ENCODE measurements at regions not wholly inside any gene's neighbourhood (a gene's known extent, or its start where the extent isn't known, plus 50 kb on each side); places are given as distances from the start of the nearest gene placed in this dataset.

- Histone ChIP-seq H3K4me1 (ENCODE audit: control insufficient read depth in 3 of 3, insufficient read depth in 2 of 3, low read depth in 1 of 3, low read length in 2 of 3) (no peaks in the 10 kb centered on the region), H3K4me3 (ENCODE audit: low read depth in 1 of 3, low read length in 3 of 3) (no peak overlapping the region), H3K27ac (ENCODE audit: low read depth in 1 of 3, low read length in 2 of 3) (no peak overlapping the region), H3K27me3 (ENCODE audit: control insufficient read depth in 3 of 3, insufficient read depth in 3 of 3, low read length in 3 of 3) (no peaks in the 10 kb centered on the region), H3K9me3 (ENCODE audit: control insufficient read depth in 2 of 2, insufficient read depth in 1 of 2, low read depth in 1 of 2, low read length in 1 of 2) (peaks cover 2 to 49% of the 10 kb centered on the region in 2 donors), H3K36me3 (ENCODE audit: control insufficient read depth in 3 of 3, insufficient read depth in 2 of 3, low read depth in 1 of 3, low read length in 3 of 3) (no peaks in the 10 kb centered on the region)
- FAIRE-seq, result no peak
- no peak for DNase-seq
- WGBS, 3 donors, result 90 to 95% (median 94%) methylated on average over 7 of the region's 7 CpGs
Measured at GRCh38 chr3:75138345-75138744, 523.9 kb upstream of the CNTN3 start.

- WGBS, 3 donors, result 87 to 91% (median 90%) methylated on average over 8 of the region's 8 CpGs
- Histone ChIP-seq H3K36me3 (ENCODE audit: control insufficient read depth in 3 of 3, insufficient read depth in 2 of 3, low read depth in 1 of 3, low read length in 3 of 3) (no peaks in the 10 kb centered on the region), H3K27me3 (ENCODE audit: control insufficient read depth in 3 of 3, insufficient read depth in 3 of 3, low read length in 3 of 3) (no peaks in the 10 kb centered on the region), H3K4me3 (ENCODE audit: low read depth in 1 of 3, low read length in 3 of 3) (no peak overlapping the region), H3K27ac (ENCODE audit: low read depth in 1 of 3, low read length in 2 of 3) (no peak overlapping the region), H3K9me3 (ENCODE audit: control insufficient read depth in 2 of 2, insufficient read depth in 1 of 2, low read depth in 1 of 2, low read length in 1 of 2) (peaks cover 2 to 59% of the 10 kb centered on the region in 2 donors), H3K4me1 (ENCODE audit: control insufficient read depth in 3 of 3, insufficient read depth in 2 of 3, low read depth in 1 of 3, low read length in 2 of 3) (peaks cover 0 to 7% (median 0%) of the 10 kb centered on the region in 3 donors)
- no peak for FAIRE-seq
- DNase-seq, result peak; percentile 4 to 51
Measured at GRCh38 chr3:75140904-75141615, 523.1 kb upstream of the FRG2C start.

GRCh38 chr3:75144406-75144805 lies 519.7 kb upstream of the FRG2C start:
- DNase-seq, result peak; percentile 62 to 63
- Histone ChIP-seq H3K4me3 (ENCODE audit: low read depth in 1 of 3, low read length in 3 of 3) (no peak overlapping the region), H3K4me1 (ENCODE audit: control insufficient read depth in 3 of 3, insufficient read depth in 2 of 3, low read depth in 1 of 3, low read length in 2 of 3) (peaks cover 0 to 7% (median 0%) of the 10 kb centered on the region in 3 donors), H3K9me3 (ENCODE audit: control insufficient read depth in 2 of 2, insufficient read depth in 1 of 2, low read depth in 1 of 2, low read length in 1 of 2) (peaks cover 0 to 28% of the 10 kb centered on the region in 2 donors), H3K36me3 (ENCODE audit: control insufficient read depth in 3 of 3, insufficient read depth in 2 of 3, low read depth in 1 of 3, low read length in 3 of 3) (no peaks in the 10 kb centered on the region), H3K27me3 (ENCODE audit: control insufficient read depth in 3 of 3, insufficient read depth in 3 of 3, low read length in 3 of 3) (no peaks in the 10 kb centered on the region), H3K27ac (ENCODE audit: low read depth in 1 of 3, low read length in 2 of 3) (peak overlapping the region in 1 of 3 donors; percentile 47)
- 56 to 75% (median 63%) methylated on average over 3 of the region's 3 CpGs for WGBS, 3 donors
- FAIRE-seq, result no peak

- WGBS, 3 donors, result 18 to 32% (median 19%) methylated on average over 2 of the region's 2 CpGs
- DNase-seq (peak; percentile 8 to 12), FAIRE-seq (no peak)
- no peaks in the 10 kb centered on the region for H3K36me3 ChIP-seq (ENCODE audit: control insufficient read depth in 3 of 3, insufficient read depth in 2 of 3, low read depth in 1 of 3, low read length in 3 of 3)
- no peaks in the 10 kb centered on the region for H3K27me3 ChIP-seq (ENCODE audit: control insufficient read depth in 3 of 3, insufficient read depth in 3 of 3, low read length in 3 of 3)
- no peak overlapping the region for H3K4me3 ChIP-seq (ENCODE audit: low read depth in 1 of 3, low read length in 3 of 3)
- no peaks in the 10 kb centered on the region for H3K9me3 ChIP-seq (ENCODE audit: control insufficient read depth in 2 of 2, insufficient read depth in 1 of 2, low read depth in 1 of 2, low read length in 1 of 2)
- no peaks in the 10 kb centered on the region for H3K4me1 ChIP-seq (ENCODE audit: control insufficient read depth in 3 of 3, insufficient read depth in 2 of 3, low read depth in 1 of 3, low read length in 2 of 3)
- H3K27ac ChIP-seq (ENCODE audit: low read depth in 1 of 3, low read length in 2 of 3), result no peak overlapping the region
Measured at GRCh38 chr3:75171630-75172230, 492.4 kb upstream of the FRG2C start.

GRCh38 chr3:75176937-75177336 lies 487.2 kb upstream of the FRG2C start:
- no peak for DNase-seq
- Histone ChIP-seq H3K4me3 (ENCODE audit: low read depth in 1 of 3, low read length in 3 of 3) (no peak overlapping the region), H3K36me3 (ENCODE audit: control insufficient read depth in 3 of 3, insufficient read depth in 2 of 3, low read depth in 1 of 3, low read length in 3 of 3) (no peaks in the 10 kb centered on the region), H3K9me3 (ENCODE audit: control insufficient read depth in 2 of 2, insufficient read depth in 1 of 2, low read depth in 1 of 2, low read length in 1 of 2) (no peaks in the 10 kb centered on the region), H3K4me1 (ENCODE audit: control insufficient read depth in 3 of 3, insufficient read depth in 2 of 3, low read depth in 1 of 3, low read length in 2 of 3) (no peaks in the 10 kb centered on the region), H3K27me3 (ENCODE audit: control insufficient read depth in 3 of 3, insufficient read depth in 3 of 3, low read length in 3 of 3) (no peaks in the 10 kb centered on the region), H3K27ac (ENCODE audit: low read depth in 1 of 3, low read length in 2 of 3) (no peak overlapping the region)
- no peak for FAIRE-seq
- 35 to 52% (median 36%) methylated on average over 3 of the region's 3 CpGs for WGBS, 3 donors

GRCh38 chr3:75180235-75180944 lies 483.7 kb upstream of the FRG2C start:
- no peak for DNase-seq
- Histone ChIP-seq H3K4me3 (ENCODE audit: low read depth in 1 of 3, low read length in 3 of 3) (no peak overlapping the region), H3K4me1 (ENCODE audit: control insufficient read depth in 3 of 3, insufficient read depth in 2 of 3, low read depth in 1 of 3, low read length in 2 of 3) (no peaks in the 10 kb centered on the region), H3K36me3 (ENCODE audit: control insufficient read depth in 3 of 3, insufficient read depth in 2 of 3, low read depth in 1 of 3, low read length in 3 of 3) (no peaks in the 10 kb centered on the region), H3K9me3 (ENCODE audit: control insufficient read depth in 2 of 2, insufficient read depth in 1 of 2, low read depth in 1 of 2, low read length in 1 of 2) (no peaks in the 10 kb centered on the region), H3K27me3 (ENCODE audit: control insufficient read depth in 3 of 3, insufficient read depth in 3 of 3, low read length in 3 of 3) (no peaks in the 10 kb centered on the region), H3K27ac (ENCODE audit: low read depth in 1 of 3, low read length in 2 of 3) (no peak overlapping the region)
- FAIRE-seq, result no peak
- 67 to 81% (median 72%) methylated on average over 7 of the region's 7 CpGs for WGBS, 3 donors

GRCh38 chr3:75180945-75181298 lies 483.2 kb upstream of the FRG2C start:
- no peak for DNase-seq
- Histone ChIP-seq H3K9me3 (ENCODE audit: control insufficient read depth in 2 of 2, insufficient read depth in 1 of 2, low read depth in 1 of 2, low read length in 1 of 2) (no peaks in the 10 kb centered on the region), H3K36me3 (ENCODE audit: control insufficient read depth in 3 of 3, insufficient read depth in 2 of 3, low read depth in 1 of 3, low read length in 3 of 3) (no peaks in the 10 kb centered on the region), H3K27me3 (ENCODE audit: control insufficient read depth in 3 of 3, insufficient read depth in 3 of 3, low read length in 3 of 3) (no peaks in the 10 kb centered on the region), H3K4me3 (ENCODE audit: low read depth in 1 of 3, low read length in 3 of 3) (no peak overlapping the region), H3K27ac (ENCODE audit: low read depth in 1 of 3, low read length in 2 of 3) (no peak overlapping the region), H3K4me1 (ENCODE audit: control insufficient read depth in 3 of 3, insufficient read depth in 2 of 3, low read depth in 1 of 3, low read length in 2 of 3) (no peaks in the 10 kb centered on the region)
- 35 to 76% (median 62%) methylated on average over 1 of the region's 1 CpG for WGBS, 3 donors
- no peak for FAIRE-seq

GRCh38 chr3:75188962-75189361 lies 475.2 kb upstream of the FRG2C start:
- Histone ChIP-seq H3K4me1 (ENCODE audit: control insufficient read depth in 3 of 3, insufficient read depth in 2 of 3, low read depth in 1 of 3, low read length in 2 of 3) (no peaks in the 10 kb centered on the region), H3K27ac (ENCODE audit: low read depth in 1 of 3, low read length in 2 of 3) (no peak overlapping the region), H3K4me3 (ENCODE audit: low read depth in 1 of 3, low read length in 3 of 3) (no peak overlapping the region), H3K9me3 (ENCODE audit: control insufficient read depth in 2 of 2, insufficient read depth in 1 of 2, low read depth in 1 of 2, low read length in 1 of 2) (no peaks in the 10 kb centered on the region), H3K27me3 (ENCODE audit: control insufficient read depth in 3 of 3, insufficient read depth in 3 of 3, low read length in 3 of 3) (no peaks in the 10 kb centered on the region), H3K36me3 (ENCODE audit: control insufficient read depth in 3 of 3, insufficient read depth in 2 of 3, low read depth in 1 of 3, low read length in 3 of 3) (no peaks in the 10 kb centered on the region)
- FAIRE-seq (no peak), DNase-seq (no peak)
- 59 to 80% (median 75%) methylated on average over 3 of the region's 3 CpGs for WGBS, 3 donors

Data from small intestine (tissue), 7 donors.